GM12878 (cell line): ENCODE measurements at regions not wholly inside any gene's neighbourhood (a gene's known extent, or its start where the extent isn't known, plus 50 kb on each side); places are given as distances from the start of the nearest gene placed in this dataset.

Source experiments
- ATAC-seq: fragments of 200-7000 bp; cut with Tn5 transposase; 3 replicates; pipeline ENCODE4 v1.9.1; 2020; ENCODE audit warnings: mild to moderate bottlenecking, moderate library complexity
- BruUV-seq: library from RNA; stranded (reverse); fragments of 400-500 nt; replicated peaks from 2 replicates; lab custom pipeline; 2021; lab: Mats Ljungman, UMichigan
- CTCF ChIA-PET: fragments of 300-600 bp; sonication (Branson Sonifier 250); formaldehyde crosslinking; extraction: SDS; loops from one replicate; lab custom pipeline; 2021; ENCODE audit warnings: inconsistent platforms; lab: Yijun Ruan, JAX
- POLR2A ChIA-PET: fragments of 350-600 bp; formaldehyde crosslinking; extraction: SDS; loops from one replicate; lab custom pipeline; 2021; ENCODE audit warnings: inconsistent platforms; lab: Charles Lee
- RAD21 ChIA-PET: fragments of 300-600 bp; sonication (Branson Sonifier 250); formaldehyde crosslinking; loops from one replicate; lab custom pipeline; 2023; ENCODE audit warnings: antibody characterized with exemption; ENCODE audit not compliant: unreplicated experiment; lab: Charles Lee
- SMC1A ChIA-PET: fragments of 300-600 bp; sonication (Branson Sonifier 250); formaldehyde crosslinking; loops from one replicate; lab custom pipeline; 2023; ENCODE audit not compliant: unreplicated experiment, uncharacterized antibody; lab: Charles Lee
- DNase-seq: peaks from one replicate; pipeline ENCODE4 v3.0.0-alpha.2; 2011; ENCODE audit warnings: low read depth, low spot score
- FAIRE-seq: peaks from 3 replicates; lab custom pipeline; 2011; peaks lifted over from hg19 to GRCh38; lab: Jason Lieb, UNC
- H2AFZ ChIP-seq: 2 replicates; pipeline ENCODE4 v1.6.0; 2011; ENCODE audit warnings: low read depth, low read length, control low read depth; ENCODE audit not compliant: control insufficient read depth
- H3K27ac ChIP-seq: 2 replicates; pipeline ENCODE4 v1.5.1; 2011; ENCODE audit warnings: control low read depth; ENCODE audit not compliant: control insufficient read depth, insufficient read depth
- H3K27me3 ChIP-seq, 2 experiments: replicated peaks in 1 of 2; 2 replicates each; pipeline versions ENCODE4 v1.6.0 to v1.6.1; 2011; ENCODE audit warnings: low read length in 1 of 2; ENCODE audit not compliant: control insufficient read depth in 2 of 2, insufficient read depth in 2 of 2
- H3K36me3 ChIP-seq, 2 experiments: 2 replicates each; pipeline ENCODE4 v1.5.1; 2011; ENCODE audit warnings: low read length in 1 of 2; ENCODE audit not compliant: control insufficient read depth in 2 of 2, insufficient read depth in 2 of 2
- H3K4me1 ChIP-seq: 2 replicates; pipeline ENCODE4 v1.6.1; 2011; ENCODE audit warnings: mild to moderate bottlenecking, low read length, moderate library complexity, mixed read lengths; ENCODE audit not compliant: control insufficient read depth, insufficient read depth
- H3K4me2 ChIP-seq: 2 replicates; pipeline ENCODE4 v1.6.0; 2011; ENCODE audit warnings: control low read depth; ENCODE audit not compliant: control insufficient read depth, insufficient read depth
- H3K4me3 ChIP-seq: fragments of 200-600 bp; sonication (generic); 2 replicates; pipeline ENCODE4 v1.5.1; 2016
- H3K79me2 ChIP-seq: 2 replicates; pipeline ENCODE4 v1.6.0; 2011; ENCODE audit warnings: low read length; ENCODE audit not compliant: control insufficient read depth, insufficient read depth
- H3K9ac ChIP-seq: 2 replicates; pipeline ENCODE4 v1.8.0; 2011; ENCODE audit warnings: low read length, control low read depth, mixed read lengths; ENCODE audit not compliant: control insufficient read depth, insufficient read depth
- H3K9me3 ChIP-seq: replicated peaks from 3 replicates; pipeline ENCODE4 v1.5.1; 2011; ENCODE audit warnings: mild to moderate bottlenecking, low read length; ENCODE audit not compliant: control insufficient read depth, insufficient read depth
- H4K20me1 ChIP-seq: 2 replicates; pipeline ENCODE4 v1.6.0; 2011; ENCODE audit not compliant: control insufficient read depth, insufficient read depth
- FOXM1 ChIP-seq: IDR thresholded peaks from 2 replicates; pipeline ENCODE4 v1.6.1; 2012; ENCODE audit warnings: low read depth, mild to moderate bottlenecking, inconsistent platforms, low read length, moderate library complexity
- IRF4 ChIP-seq: IDR thresholded peaks from 2 replicates; pipeline ENCODE4 v1.6.1; 2011; ENCODE audit warnings: low read depth, low read length
- MTA2 ChIP-seq: fragments of 450-650 bp; IDR thresholded peaks from 2 replicates; pipeline ENCODE4 v1.6.1; 2016; ENCODE audit warnings: low read depth, mild to moderate bottlenecking, moderate library complexity
- MTA3 ChIP-seq: IDR thresholded peaks from 2 replicates; pipeline ENCODE4 v1.6.1; 2012; ENCODE audit warnings: low read length, inconsistent platforms, borderline replicate concordance
- POLR2AphosphoS2 ChIP-seq: IDR thresholded peaks from 2 replicates; pipeline ENCODE4 v1.6.1; 2011; ENCODE audit warnings: low read depth, mild to moderate bottlenecking, low read length, improper control_type of control experiment, moderate library complexity
- SMAD5 ChIP-seq: IDR thresholded peaks from 2 replicates; pipeline ENCODE4 v1.6.1; 2016; ENCODE audit warnings: antibody characterized with exemption, low read depth
- SP1 ChIP-seq: IDR thresholded peaks from one replicate; pipeline ENCODE4 v1.6.1; 2011; ENCODE audit warnings: low read depth, low read length
- YBX1 ChIP-seq: fragments of 450-650 bp; IDR thresholded peaks from 2 replicates; pipeline ENCODE4 v1.6.1; 2016; ENCODE audit warnings: antibody characterized with exemption
- WGBS: methylation state at CpG from one replicate; pipeline ENCODE4 v1.1.6; 2016; ENCODE audit warnings: low lambda C conversion rate; ENCODE audit not compliant: insufficient replicate concordance, insufficient coverage; ENCODE audit errors: missing lambda C conversion rate; 5-methylcytosine and 5-hydroxymethylcytosine counted together
- in situ Hi-C: fragments of 300-500 bp; cut with MboI; formaldehyde crosslinking; loops from 9 replicates; pipeline ENCODE4 v1.14.3; 2018; ENCODE audit warnings: mixed read lengths
- intact Hi-C: fragments of 100-400 bp; cut with micrococcal nuclease; formaldehyde crosslinking; loops from one replicate; pipeline ENCODE4 v1.14.2; 2022; ENCODE audit not compliant: unreplicated experiment
- TF ChIP-seq, protein P1 (sequence below): fragments of 450-650 bp; conservative IDR thresholded peaks from 2 replicates; pipeline ENCODE4 v1.6.1; 2017; ENCODE audit warnings: mild to moderate bottlenecking, moderate library complexity
- TF ChIP-seq, protein P2 (sequence below): IDR thresholded peaks from 2 replicates; pipeline ENCODE4 v1.6.1; 2012; ENCODE audit warnings: low read length, inconsistent platforms
- TF ChIP-seq, protein P3 (sequence below): fragments of 450-650 bp; IDR thresholded peaks from 2 replicates; pipeline ENCODE4 v1.6.1; 2017; ENCODE audit warnings: low read depth, mild to moderate bottlenecking, moderate library complexity
- TF ChIP-seq, protein P4 (sequence below): fragments of 450-650 bp; formaldehyde crosslinking; IDR thresholded peaks from 2 replicates; pipeline ENCODE4 v1.4.0; 2022; ENCODE audit warnings: mild to moderate bottlenecking, moderate library complexity

DNA sequence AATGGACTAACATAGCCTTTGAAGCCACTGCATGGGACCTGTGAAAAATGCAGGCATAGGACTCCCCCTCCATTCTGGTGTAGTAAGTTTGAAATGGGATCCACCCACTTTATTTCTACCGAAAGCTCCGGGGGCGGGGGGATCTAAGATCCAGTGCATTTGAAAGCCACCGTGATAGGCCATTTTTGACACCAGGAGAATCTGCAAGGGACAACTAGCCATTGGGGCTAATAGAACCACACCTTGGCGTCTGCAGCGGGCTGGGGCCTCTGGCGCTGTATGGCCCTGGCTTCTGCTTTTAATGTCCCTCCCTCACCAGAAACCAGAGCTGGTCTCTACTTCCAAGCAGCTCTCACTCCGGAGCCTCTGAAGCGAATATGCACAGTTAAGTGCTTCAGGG, 60.1 kb upstream of the GPR26 start:
- no peak for DNase-seq
- in situ Hi-C loops (no loop called here), intact Hi-C loops (no loop called here)
- Histone ChIP-seq H3K4me2 (no peak overlapping the region), H3K9ac (no peak overlapping the region), H3K27me3 (peaks cover 3 to 6% of the 10 kb centered on the region in 2 experiments; a peak in 2 of 4 replicates), H3K36me3 (no peaks in the 10 kb centered on the region), H3K4me1 (no peaks in the 10 kb centered on the region), H3K79me2 (no peaks in the 10 kb centered on the region), H2AFZ (no peak overlapping the region), H3K4me3 (no peak overlapping the region), H3K27ac (no peak overlapping the region), H3K9me3 (no peaks in the 10 kb centered on the region), H4K20me1 (no peaks in the 10 kb centered on the region)
- TF ChIP-seq SMAD5: no peak
- TF ChIP-seq FOXM1: no peak
- no peak for TF ChIP-seq IRF4
- TF ChIP-seq MTA2: no peak
- TF ChIP-seq, protein P1, sequence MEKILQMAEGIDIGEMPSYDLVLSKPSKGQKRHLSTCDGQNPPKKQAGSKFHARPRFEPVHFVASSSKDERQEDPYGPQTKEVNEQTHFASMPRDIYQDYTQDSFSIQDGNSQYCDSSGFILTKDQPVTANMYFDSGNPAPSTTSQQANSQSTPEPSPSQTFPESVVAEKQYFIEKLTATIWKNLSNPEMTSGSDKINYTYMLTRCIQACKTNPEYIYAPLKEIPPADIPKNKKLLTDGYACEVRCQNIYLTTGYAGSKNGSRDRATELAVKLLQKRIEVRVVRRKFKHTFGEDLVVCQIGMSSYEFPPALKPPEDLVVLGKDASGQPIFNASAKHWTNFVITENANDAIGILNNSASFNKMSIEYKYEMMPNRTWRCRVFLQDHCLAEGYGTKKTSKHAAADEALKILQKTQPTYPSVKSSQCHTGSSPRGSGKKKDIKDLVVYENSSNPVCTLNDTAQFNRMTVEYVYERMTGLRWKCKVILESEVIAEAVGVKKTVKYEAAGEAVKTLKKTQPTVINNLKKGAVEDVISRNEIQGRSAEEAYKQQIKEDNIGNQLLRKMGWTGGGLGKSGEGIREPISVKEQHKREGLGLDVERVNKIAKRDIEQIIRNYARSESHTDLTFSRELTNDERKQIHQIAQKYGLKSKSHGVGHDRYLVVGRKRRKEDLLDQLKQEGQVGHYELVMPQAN: no peak
- TF ChIP-seq, protein P2, sequence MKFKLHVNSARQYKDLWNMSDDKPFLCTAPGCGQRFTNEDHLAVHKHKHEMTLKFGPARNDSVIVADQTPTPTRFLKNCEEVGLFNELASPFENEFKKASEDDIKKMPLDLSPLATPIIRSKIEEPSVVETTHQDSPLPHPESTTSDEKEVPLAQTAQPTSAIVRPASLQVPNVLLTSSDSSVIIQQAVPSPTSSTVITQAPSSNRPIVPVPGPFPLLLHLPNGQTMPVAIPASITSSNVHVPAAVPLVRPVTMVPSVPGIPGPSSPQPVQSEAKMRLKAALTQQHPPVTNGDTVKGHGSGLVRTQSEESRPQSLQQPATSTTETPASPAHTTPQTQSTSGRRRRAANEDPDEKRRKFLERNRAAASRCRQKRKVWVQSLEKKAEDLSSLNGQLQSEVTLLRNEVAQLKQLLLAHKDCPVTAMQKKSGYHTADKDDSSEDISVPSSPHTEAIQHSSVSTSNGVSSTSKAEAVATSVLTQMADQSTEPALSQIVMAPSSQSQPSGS: no peak
- TF ChIP-seq MTA3: no peak
- TF ChIP-seq YBX1: no peak
- TF ChIP-seq, protein P3, sequence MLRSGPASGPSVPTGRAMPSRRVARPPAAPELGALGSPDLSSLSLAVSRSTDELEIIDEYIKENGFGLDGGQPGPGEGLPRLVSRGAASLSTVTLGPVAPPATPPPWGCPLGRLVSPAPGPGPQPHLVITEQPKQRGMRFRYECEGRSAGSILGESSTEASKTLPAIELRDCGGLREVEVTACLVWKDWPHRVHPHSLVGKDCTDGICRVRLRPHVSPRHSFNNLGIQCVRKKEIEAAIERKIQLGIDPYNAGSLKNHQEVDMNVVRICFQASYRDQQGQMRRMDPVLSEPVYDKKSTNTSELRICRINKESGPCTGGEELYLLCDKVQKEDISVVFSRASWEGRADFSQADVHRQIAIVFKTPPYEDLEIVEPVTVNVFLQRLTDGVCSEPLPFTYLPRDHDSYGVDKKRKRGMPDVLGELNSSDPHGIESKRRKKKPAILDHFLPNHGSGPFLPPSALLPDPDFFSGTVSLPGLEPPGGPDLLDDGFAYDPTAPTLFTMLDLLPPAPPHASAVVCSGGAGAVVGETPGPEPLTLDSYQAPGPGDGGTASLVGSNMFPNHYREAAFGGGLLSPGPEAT: no peak
- TF ChIP-seq POLR2AphosphoS2: no peak
- no peak for TF ChIP-seq SP1
- TF ChIP-seq, protein P4, sequence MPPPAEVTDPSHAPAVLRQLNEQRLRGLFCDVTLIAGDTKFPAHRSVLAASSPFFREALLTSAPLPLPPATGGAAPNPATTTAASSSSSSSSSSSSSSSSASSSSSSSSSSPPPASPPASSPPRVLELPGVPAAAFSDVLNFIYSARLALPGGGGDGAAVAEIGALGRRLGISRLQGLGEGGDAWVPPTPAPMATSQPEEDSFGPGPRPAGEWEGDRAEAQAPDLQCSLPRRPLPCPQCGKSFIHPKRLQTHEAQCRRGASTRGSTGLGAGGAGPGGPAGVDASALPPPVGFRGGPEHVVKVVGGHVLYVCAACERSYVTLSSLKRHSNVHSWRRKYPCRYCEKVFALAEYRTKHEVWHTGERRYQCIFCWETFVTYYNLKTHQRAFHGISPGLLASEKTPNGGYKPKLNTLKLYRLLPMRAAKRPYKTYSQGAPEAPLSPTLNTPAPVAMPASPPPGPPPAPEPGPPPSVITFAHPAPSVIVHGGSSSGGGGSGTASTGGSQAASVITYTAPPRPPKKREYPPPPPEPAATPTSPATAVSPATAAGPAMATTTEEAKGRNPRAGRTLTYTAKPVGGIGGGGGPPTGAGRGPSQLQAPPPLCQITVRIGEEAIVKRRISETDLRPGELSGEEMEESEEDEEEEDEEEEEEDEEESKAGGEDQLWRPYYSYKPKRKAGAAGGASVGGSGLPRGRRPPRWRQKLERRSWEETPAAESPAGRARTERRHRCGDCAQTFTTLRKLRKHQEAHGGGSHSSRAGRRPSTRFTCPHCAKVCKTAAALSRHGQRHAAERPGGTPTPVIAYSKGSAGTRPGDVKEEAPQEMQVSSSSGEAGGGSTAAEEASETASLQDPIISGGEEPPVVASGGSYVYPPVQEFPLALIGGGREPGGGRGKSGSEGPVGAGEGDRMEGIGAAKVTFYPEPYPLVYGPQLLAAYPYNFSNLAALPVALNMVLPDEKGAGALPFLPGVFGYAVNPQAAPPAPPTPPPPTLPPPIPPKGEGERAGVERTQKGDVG: no peak
- FAIRE-seq: no peak
- ATAC-seq: no peak
- ChIA-PET POLR2A (no interaction called here), CTCF (no interaction called here), RAD21 (no interaction called here), SMC1A (no interaction called here)
- no TSS peak for BruUV-seq
- 36% methylated on average over 9 of the region's 9 CpGs for WGBS
